ENCODE measurements at regions not wholly inside any gene's neighbourhood (a gene's known extent, or its start where the extent isn't known, plus 50 kb on each side); places are given as distances from the start of the nearest gene placed in this dataset.

GRCh38 chr5:167614294-167615021, 677.0 kb upstream of the WWC1 start (continued):
- TF ChIP-seq NFYB (IDR thresholded peaks at IDR 0.05; ENCODE audit: insufficient read depth, low read depth, low read length) (no peak), PAX8 (IDR thresholded peaks at IDR 0.05) (no peak), IKZF1 (conservative IDR thresholded peaks at IDR 0.05) (no peak), DPF2 (IDR thresholded peaks at IDR 0.05) (no peak), CREB1 (IDR thresholded peaks at IDR 0.05; ENCODE audit: low read depth) (no peak), MEF2B (IDR thresholded peaks at IDR 0.05; ENCODE audit: partially characterized antibody, poor library complexity, severe bottlenecking) (no peak), ATF3 (IDR thresholded peaks at IDR 0.05; ENCODE audit: borderline replicate concordance, extremely low read depth, low read depth, low read length) (no peak)
- TF ChIP-seq, protein P1, sequence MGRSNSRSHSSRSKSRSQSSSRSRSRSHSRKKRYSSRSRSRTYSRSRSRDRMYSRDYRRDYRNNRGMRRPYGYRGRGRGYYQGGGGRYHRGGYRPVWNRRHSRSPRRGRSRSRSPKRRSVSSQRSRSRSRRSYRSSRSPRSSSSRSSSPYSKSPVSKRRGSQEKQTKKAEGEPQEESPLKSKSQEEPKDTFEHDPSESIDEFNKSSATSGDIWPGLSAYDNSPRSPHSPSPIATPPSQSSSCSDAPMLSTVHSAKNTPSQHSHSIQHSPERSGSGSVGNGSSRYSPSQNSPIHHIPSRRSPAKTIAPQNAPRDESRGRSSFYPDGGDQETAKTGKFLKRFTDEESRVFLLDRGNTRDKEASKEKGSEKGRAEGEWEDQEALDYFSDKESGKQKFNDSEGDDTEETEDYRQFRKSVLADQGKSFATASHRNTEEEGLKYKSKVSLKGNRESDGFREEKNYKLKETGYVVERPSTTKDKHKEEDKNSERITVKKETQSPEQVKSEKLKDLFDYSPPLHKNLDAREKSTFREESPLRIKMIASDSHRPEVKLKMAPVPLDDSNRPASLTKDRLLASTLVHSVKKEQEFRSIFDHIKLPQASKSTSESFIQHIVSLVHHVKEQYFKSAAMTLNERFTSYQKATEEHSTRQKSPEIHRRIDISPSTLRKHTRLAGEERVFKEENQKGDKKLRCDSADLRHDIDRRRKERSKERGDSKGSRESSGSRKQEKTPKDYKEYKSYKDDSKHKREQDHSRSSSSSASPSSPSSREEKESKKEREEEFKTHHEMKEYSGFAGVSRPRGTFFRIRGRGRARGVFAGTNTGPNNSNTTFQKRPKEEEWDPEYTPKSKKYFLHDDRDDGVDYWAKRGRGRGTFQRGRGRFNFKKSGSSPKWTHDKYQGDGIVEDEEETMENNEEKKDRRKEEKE (IDR thresholded peaks at IDR 0.05) = no peak

Data from GM12878 (cell line).